Stimulated activated memory B cell treated with anti-CD40 and anti-IgM and Interleukin-4, amounts not matched to agents 10 μg/mL and 1 μg/mL and 100 μg/mL, for 72 hours (primary cell): ENCODE measurements at regions not wholly inside any gene's neighbourhood (a gene's known extent, or its start where the extent isn't known, plus 50 kb on each side); places are given as distances from the start of the nearest gene placed in this dataset.

Experiments
- ATAC-seq: fragments of 150-1000 bp; cut with Tn5 transposase; 2 replicates; pipeline ENCODE4 v1.10.0; 2021
- H3K27ac Mint-ChIP-seq: one replicate; pipeline ENCODE4 v1.8.0; 2022; ENCODE audit warnings: mild to moderate bottlenecking, mixed read lengths
- H3K27me3 Mint-ChIP-seq: one replicate; pipeline ENCODE4 v1.8.0; 2022; ENCODE audit warnings: mixed read lengths
- H3K36me3 Mint-ChIP-seq: one replicate; pipeline ENCODE4 v1.8.0; 2022; ENCODE audit warnings: mixed read lengths
- H3K4me1 Mint-ChIP-seq: one replicate; pipeline ENCODE4 v1.8.0; 2022; ENCODE audit warnings: mixed read lengths
- H3K4me3 Mint-ChIP-seq: one replicate; pipeline ENCODE4 v1.8.0; 2022; ENCODE audit warnings: mild to moderate bottlenecking, moderate library complexity, mixed read lengths
- H3K9me3 Mint-ChIP-seq: one replicate; pipeline ENCODE4 v1.8.0; 2022; ENCODE audit warnings: mixed read lengths

- ATAC-seq: no peak
- H3K4me1 Mint-ChIP-seq: no peaks in the 10 kb centered on the region
- H3K4me3 Mint-ChIP-seq: no peak overlapping the region
Observed at GRCh38 chr1:96028071-96028470, 693.5 kb upstream of the PTBP2 start.

GRCh38 chr1:96030312-96030711 is 691.3 kb upstream of the PTBP2 start:
- Mint-ChIP-seq H3K27me3 (no peaks in the 10 kb centered on the region), H3K4me1 (no peaks in the 10 kb centered on the region), H3K27ac (no peak overlapping the region), H3K9me3 (no peaks in the 10 kb centered on the region), H3K4me3 (no peak overlapping the region), H3K36me3 (no peaks in the 10 kb centered on the region)
- ATAC-seq: no peak

More at GRCh38 chr1:96028071-96028470, 693.5 kb upstream of the PTBP2 start:
- Mint-ChIP-seq H3K27ac (no peak overlapping the region), H3K36me3 (no peaks in the 10 kb centered on the region), H3K27me3 (no peaks in the 10 kb centered on the region), H3K9me3 (no peaks in the 10 kb centered on the region)

GRCh38 chr1:96034006-96034405 is 687.6 kb upstream of the PTBP2 start:
- Mint-ChIP-seq H3K27me3 (no peaks in the 10 kb centered on the region), H3K36me3 (no peaks in the 10 kb centered on the region), H3K9me3 (no peaks in the 10 kb centered on the region), H3K4me1 (no peaks in the 10 kb centered on the region), H3K27ac (no peak overlapping the region), H3K4me3 (no peak overlapping the region)
- ATAC-seq: no peak

- Mint-ChIP-seq H3K27ac (no peak overlapping the region), H3K4me3 (no peak overlapping the region), H3K4me1 (no peaks in the 10 kb centered on the region), H3K36me3 (no peaks in the 10 kb centered on the region), H3K9me3 (no peaks in the 10 kb centered on the region), H3K27me3 (no peaks in the 10 kb centered on the region)
- ATAC-seq: no peak
Observed at GRCh38 chr1:96036763-96037162, 684.8 kb upstream of the PTBP2 start.

GRCh38 chr1:96038636-96039035 is 682.9 kb upstream of the PTBP2 start:
- H3K4me3 Mint-ChIP-seq: no peak overlapping the region
- no peak overlapping the region for H3K27ac Mint-ChIP-seq
- no peaks in the 10 kb centered on the region for H3K36me3 Mint-ChIP-seq
- ATAC-seq: no peak
- H3K4me1 Mint-ChIP-seq: no peaks in the 10 kb centered on the region
- H3K27me3 Mint-ChIP-seq: no peaks in the 10 kb centered on the region
- peaks cover 3% of the 10 kb centered on the region for H3K9me3 Mint-ChIP-seq

GRCh38 chr1:96039910-96040309 is 681.7 kb upstream of the PTBP2 start:
- no peak overlapping the region for H3K27ac Mint-ChIP-seq
- H3K36me3 Mint-ChIP-seq: no peaks in the 10 kb centered on the region
- H3K27me3 Mint-ChIP-seq: no peaks in the 10 kb centered on the region
- H3K4me3 Mint-ChIP-seq: no peak overlapping the region
- H3K4me1 Mint-ChIP-seq: no peaks in the 10 kb centered on the region
- peaks cover 3% of the 10 kb centered on the region for H3K9me3 Mint-ChIP-seq
- no peak for ATAC-seq

GRCh38 chr1:96041470-96041869 is 680.1 kb upstream of the PTBP2 start:
- Mint-ChIP-seq H3K27me3 (no peaks in the 10 kb centered on the region), H3K4me3 (no peak overlapping the region), H3K36me3 (no peaks in the 10 kb centered on the region), H3K4me1 (no peaks in the 10 kb centered on the region), H3K9me3 (peaks cover 3% of the 10 kb centered on the region), H3K27ac (no peak overlapping the region)
- no peak for ATAC-seq

GRCh38 chr1:96048572-96049212 is 672.9 kb upstream of the PTBP2 start:
- no peak overlapping the region for H3K27ac Mint-ChIP-seq
- no peak for ATAC-seq
- no peaks in the 10 kb centered on the region for H3K36me3 Mint-ChIP-seq
- no peak overlapping the region for H3K4me3 Mint-ChIP-seq
- peaks cover 4% of the 10 kb centered on the region for H3K9me3 Mint-ChIP-seq
- no peaks in the 10 kb centered on the region for H3K4me1 Mint-ChIP-seq
- no peaks in the 10 kb centered on the region for H3K27me3 Mint-ChIP-seq

- no peak overlapping the region for H3K27ac Mint-ChIP-seq
Observed at GRCh38 chr1:96049759-96050409, 671.7 kb upstream of the PTBP2 start.

GRCh38 chr1:96059276-96059675 is 662.3 kb upstream of the PTBP2 start:
- Mint-ChIP-seq H3K4me3 (no peak overlapping the region), H3K4me1 (no peaks in the 10 kb centered on the region), H3K36me3 (no peaks in the 10 kb centered on the region), H3K27ac (no peak overlapping the region), H3K9me3 (peaks cover 9% of the 10 kb centered on the region), H3K27me3 (no peaks in the 10 kb centered on the region)
- no peak for ATAC-seq

More at GRCh38 chr1:96049759-96050409, 671.7 kb upstream of the PTBP2 start:
- Mint-ChIP-seq H3K4me1 (no peaks in the 10 kb centered on the region), H3K36me3 (no peaks in the 10 kb centered on the region), H3K9me3 (peaks cover 10% of the 10 kb centered on the region), H3K4me3 (no peak overlapping the region), H3K27me3 (no peaks in the 10 kb centered on the region)
- ATAC-seq: no peak

GRCh38 chr1:96059736-96060135 is 661.8 kb upstream of the PTBP2 start:
- H3K27me3 Mint-ChIP-seq: no peaks in the 10 kb centered on the region
- no peak for ATAC-seq
- H3K4me3 Mint-ChIP-seq: no peak overlapping the region
- H3K27ac Mint-ChIP-seq: no peak overlapping the region
- no peaks in the 10 kb centered on the region for H3K4me1 Mint-ChIP-seq
- no peaks in the 10 kb centered on the region for H3K36me3 Mint-ChIP-seq
- peaks cover 4% of the 10 kb centered on the region for H3K9me3 Mint-ChIP-seq

GRCh38 chr1:96060621-96061020 is 661.0 kb upstream of the PTBP2 start:
- no peak overlapping the region for H3K27ac Mint-ChIP-seq
- no peak for ATAC-seq
- no peaks in the 10 kb centered on the region for H3K27me3 Mint-ChIP-seq
- H3K4me3 Mint-ChIP-seq: no peak overlapping the region
- H3K9me3 Mint-ChIP-seq: peaks cover 6% of the 10 kb centered on the region
- no peaks in the 10 kb centered on the region for H3K36me3 Mint-ChIP-seq
- H3K4me1 Mint-ChIP-seq: no peaks in the 10 kb centered on the region

- Mint-ChIP-seq H3K36me3 (no peaks in the 10 kb centered on the region), H3K27me3 (no peaks in the 10 kb centered on the region), H3K27ac (no peak overlapping the region), H3K4me3 (no peak overlapping the region), H3K4me1 (no peaks in the 10 kb centered on the region), H3K9me3 (peaks cover 7% of the 10 kb centered on the region)
- no peak for ATAC-seq
Observed at GRCh38 chr1:96072021-96072420, 649.6 kb upstream of the PTBP2 start.

- ATAC-seq: no peak
- H3K27ac Mint-ChIP-seq: no peak overlapping the region
- H3K9me3 Mint-ChIP-seq: peaks cover 7% of the 10 kb centered on the region
- no peak overlapping the region for H3K4me3 Mint-ChIP-seq
- H3K4me1 Mint-ChIP-seq: no peaks in the 10 kb centered on the region
- H3K27me3 Mint-ChIP-seq: no peaks in the 10 kb centered on the region
- H3K36me3 Mint-ChIP-seq: no peaks in the 10 kb centered on the region
Observed at GRCh38 chr1:96073100-96073499, 648.5 kb upstream of the PTBP2 start.

- Mint-ChIP-seq H3K9me3 (peaks cover 3% of the 10 kb centered on the region), H3K27me3 (no peaks in the 10 kb centered on the region), H3K4me3 (no peak overlapping the region), H3K36me3 (no peaks in the 10 kb centered on the region), H3K4me1 (no peaks in the 10 kb centered on the region), H3K27ac (no peak overlapping the region)
- no peak for ATAC-seq
Observed at GRCh38 chr1:96074422-96074821, 647.2 kb upstream of the PTBP2 start.

GRCh38 chr1:96074876-96075577 is 646.6 kb upstream of the PTBP2 start:
- Mint-ChIP-seq H3K36me3 (no peaks in the 10 kb centered on the region), H3K27me3 (no peaks in the 10 kb centered on the region), H3K4me1 (no peaks in the 10 kb centered on the region), H3K4me3 (no peak overlapping the region), H3K27ac (no peak overlapping the region), H3K9me3 (peaks cover 2% of the 10 kb centered on the region)
- no peak for ATAC-seq
